Type B pancreatic cell (in vitro differentiated cells): ENCODE measurements at regions not wholly inside any gene's neighbourhood (a gene's known extent, or its start where the extent isn't known, plus 50 kb on each side); places are given as distances from the start of the nearest gene placed in this dataset.

ENCODE experiments used
- DNase-seq: peaks from one replicate; pipeline ENCODE4 v3.0.0; 2021; ENCODE audit warnings: mixed read lengths; ENCODE audit not compliant: unreplicated experiment; ENCODE audit errors: extremely low spot score
- H3K27ac Mint-ChIP-seq: 2 replicates; pipeline ENCODE4 v1.8.0; 2021; ENCODE audit warnings: mild to moderate bottlenecking, mixed read lengths
- H3K27me3 Mint-ChIP-seq: 2 replicates; pipeline ENCODE4 v1.8.0; 2021; ENCODE audit warnings: mixed read lengths
- H3K36me3 Mint-ChIP-seq: 2 replicates; pipeline ENCODE4 v1.8.0; 2021; ENCODE audit warnings: mixed read lengths
- H3K4me1 Mint-ChIP-seq: one replicate; pipeline ENCODE4 v1.8.0; 2021; ENCODE audit warnings: mixed read lengths; ENCODE audit not compliant: unreplicated experiment
- H3K4me3 Mint-ChIP-seq: 2 replicates; pipeline ENCODE4 v1.8.0; 2021; ENCODE audit warnings: mild to moderate bottlenecking, mixed read lengths
- H3K9me3 Mint-ChIP-seq: 2 replicates; pipeline ENCODE4 v1.8.0; 2021; ENCODE audit warnings: mixed read lengths
- TF ChIP-seq, protein P1 (sequence below): fragments of 200-600 bp; sonication (generic); conservative IDR thresholded peaks from 2 replicates; pipeline ENCODE4 v1.5.0; 2021; ENCODE audit warnings: antibody characterized with exemption, mild to moderate bottlenecking

DNA sequence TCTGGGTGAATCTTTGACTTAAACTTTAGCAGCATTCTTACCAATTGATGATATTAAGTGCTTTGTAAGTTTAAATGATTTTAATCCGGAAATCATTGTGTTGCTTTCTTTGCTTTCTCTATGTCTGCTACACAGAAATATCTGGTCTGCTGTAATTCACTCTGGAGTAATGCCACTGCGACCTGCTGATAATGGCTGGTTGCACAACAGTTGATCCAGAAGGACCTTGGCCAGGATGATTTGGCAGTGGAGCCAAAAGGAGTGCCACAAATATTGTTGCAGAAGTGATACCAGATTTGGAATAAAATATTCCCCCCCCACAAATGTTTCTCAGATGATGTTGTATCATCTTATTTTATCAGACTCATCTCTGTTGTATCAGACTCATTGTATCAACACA lies 2063.9 kb downstream of the MRPL39 start:
- no peak for DNase-seq
- Mint-ChIP-seq H3K36me3 (no peaks in the 10 kb centered on the region), H3K27ac (no peak overlapping the region), H3K4me3 (no peak overlapping the region), H3K4me1 (no peaks in the 10 kb centered on the region), H3K27me3 (no peaks in the 10 kb centered on the region), H3K9me3 (peaks cover 4% of the 10 kb centered on the region)
- TF ChIP-seq, protein P1, sequence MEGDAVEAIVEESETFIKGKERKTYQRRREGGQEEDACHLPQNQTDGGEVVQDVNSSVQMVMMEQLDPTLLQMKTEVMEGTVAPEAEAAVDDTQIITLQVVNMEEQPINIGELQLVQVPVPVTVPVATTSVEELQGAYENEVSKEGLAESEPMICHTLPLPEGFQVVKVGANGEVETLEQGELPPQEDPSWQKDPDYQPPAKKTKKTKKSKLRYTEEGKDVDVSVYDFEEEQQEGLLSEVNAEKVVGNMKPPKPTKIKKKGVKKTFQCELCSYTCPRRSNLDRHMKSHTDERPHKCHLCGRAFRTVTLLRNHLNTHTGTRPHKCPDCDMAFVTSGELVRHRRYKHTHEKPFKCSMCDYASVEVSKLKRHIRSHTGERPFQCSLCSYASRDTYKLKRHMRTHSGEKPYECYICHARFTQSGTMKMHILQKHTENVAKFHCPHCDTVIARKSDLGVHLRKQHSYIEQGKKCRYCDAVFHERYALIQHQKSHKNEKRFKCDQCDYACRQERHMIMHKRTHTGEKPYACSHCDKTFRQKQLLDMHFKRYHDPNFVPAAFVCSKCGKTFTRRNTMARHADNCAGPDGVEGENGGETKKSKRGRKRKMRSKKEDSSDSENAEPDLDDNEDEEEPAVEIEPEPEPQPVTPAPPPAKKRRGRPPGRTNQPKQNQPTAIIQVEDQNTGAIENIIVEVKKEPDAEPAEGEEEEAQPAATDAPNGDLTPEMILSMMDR = no peak

DNA sequence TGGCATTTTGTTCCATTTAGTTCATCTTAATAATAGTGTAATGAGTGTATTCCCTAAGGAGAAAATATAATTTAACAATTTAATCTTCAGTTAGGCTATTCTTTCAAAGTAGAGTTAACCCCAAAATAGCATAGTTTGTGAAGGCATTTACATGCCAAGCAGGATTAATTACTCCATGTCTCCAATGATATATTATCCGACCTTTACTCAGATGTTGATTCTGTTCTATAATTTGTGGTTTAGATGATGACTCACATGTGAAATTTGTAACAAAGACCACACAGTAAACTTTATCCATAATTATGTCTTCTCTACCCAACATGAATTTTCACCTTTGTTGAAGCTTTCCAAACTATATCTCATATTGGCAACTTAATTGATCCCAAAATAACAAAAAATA lies 2065.2 kb downstream of the MRPL39 start:
- Mint-ChIP-seq H3K9me3 (peaks cover 4% of the 10 kb centered on the region), H3K4me3 (no peak overlapping the region), H3K27me3 (no peaks in the 10 kb centered on the region), H3K27ac (no peak overlapping the region), H3K4me1 (no peaks in the 10 kb centered on the region), H3K36me3 (no peaks in the 10 kb centered on the region)
- TF ChIP-seq, protein P1 = no peak
- DNase-seq = no peak

DNA sequence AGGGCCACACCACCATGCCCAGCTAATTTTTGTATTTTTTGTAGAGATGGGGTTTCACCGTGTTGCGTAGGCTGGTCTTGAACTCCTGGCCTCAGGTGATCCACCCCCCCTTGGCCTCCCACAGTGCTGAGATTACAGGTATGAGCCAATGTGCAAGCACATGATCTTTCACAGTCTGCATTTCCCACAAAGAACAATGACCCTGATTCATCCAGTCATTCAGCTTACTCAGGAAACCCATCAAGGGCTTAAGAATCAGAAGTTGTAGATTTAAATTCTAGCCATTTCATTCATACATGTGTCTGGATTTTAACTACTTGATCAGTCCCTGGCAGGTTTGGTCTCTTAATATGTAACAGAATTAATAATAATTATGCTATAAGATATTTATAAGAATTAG lies 2065.7 kb downstream of the MRPL39 start:
- H3K4me1 Mint-ChIP-seq = no peaks in the 10 kb centered on the region
- no peak for DNase-seq
- H3K4me3 Mint-ChIP-seq = no peak overlapping the region
- no peaks in the 10 kb centered on the region for H3K27me3 Mint-ChIP-seq
- peaks cover 4% of the 10 kb centered on the region for H3K9me3 Mint-ChIP-seq
- TF ChIP-seq, protein P1 = no peak
- no peak overlapping the region for H3K27ac Mint-ChIP-seq
- no peaks in the 10 kb centered on the region for H3K36me3 Mint-ChIP-seq

DNA sequence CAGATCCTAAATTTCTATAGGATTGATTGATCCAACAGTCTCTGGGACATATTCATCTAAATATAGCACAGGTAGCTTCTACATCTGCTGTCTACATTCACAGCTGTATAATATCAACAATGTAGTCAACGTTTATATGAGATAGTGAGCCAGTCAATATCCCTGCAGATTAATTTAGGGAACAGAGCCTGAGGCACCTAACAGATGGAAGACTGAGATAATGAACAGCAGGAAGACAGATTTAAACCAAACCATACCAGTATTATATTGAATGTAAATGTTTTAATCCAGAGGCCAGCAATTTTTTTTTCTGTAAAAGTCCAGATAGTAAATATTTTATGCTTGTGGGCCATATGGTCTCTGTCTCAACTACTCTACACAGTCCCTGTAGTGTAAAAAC lies 2072.4 kb downstream of the MRPL39 start:
- no peak overlapping the region for H3K27ac Mint-ChIP-seq
- no peaks in the 10 kb centered on the region for H3K27me3 Mint-ChIP-seq
- no peak for DNase-seq
- H3K9me3 Mint-ChIP-seq = peaks cover 4% of the 10 kb centered on the region
- no peak overlapping the region for H3K4me3 Mint-ChIP-seq
- no peaks in the 10 kb centered on the region for H3K36me3 Mint-ChIP-seq
- TF ChIP-seq, protein P1 = no peak
- no peaks in the 10 kb centered on the region for H3K4me1 Mint-ChIP-seq

DNA sequence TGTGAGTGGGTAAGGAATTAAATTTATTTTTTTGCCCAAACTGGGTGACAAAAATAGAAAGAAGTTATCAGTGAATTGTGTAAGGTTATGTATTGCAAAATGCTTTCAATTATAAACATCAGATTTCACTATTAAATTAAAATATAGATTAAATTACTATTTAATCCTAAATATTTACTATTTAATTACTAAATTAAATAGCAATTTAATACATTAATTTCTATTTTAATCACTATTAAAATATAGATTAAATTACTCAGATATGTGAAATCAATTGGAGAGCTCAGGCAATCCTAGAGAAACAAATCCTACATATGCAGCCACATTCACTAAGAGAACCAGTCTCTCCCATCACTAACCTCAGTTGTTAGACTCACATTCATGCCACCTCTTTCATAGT lies 2075.8 kb downstream of the MRPL39 start:
- TF ChIP-seq, protein P1 = no peak
- H3K4me1 Mint-ChIP-seq = no peaks in the 10 kb centered on the region
- H3K36me3 Mint-ChIP-seq = no peaks in the 10 kb centered on the region
- H3K27ac Mint-ChIP-seq = no peak overlapping the region
- H3K9me3 Mint-ChIP-seq = no peaks in the 10 kb centered on the region
- H3K27me3 Mint-ChIP-seq = no peaks in the 10 kb centered on the region
- DNase-seq = no peak
- no peak overlapping the region for H3K4me3 Mint-ChIP-seq

DNA sequence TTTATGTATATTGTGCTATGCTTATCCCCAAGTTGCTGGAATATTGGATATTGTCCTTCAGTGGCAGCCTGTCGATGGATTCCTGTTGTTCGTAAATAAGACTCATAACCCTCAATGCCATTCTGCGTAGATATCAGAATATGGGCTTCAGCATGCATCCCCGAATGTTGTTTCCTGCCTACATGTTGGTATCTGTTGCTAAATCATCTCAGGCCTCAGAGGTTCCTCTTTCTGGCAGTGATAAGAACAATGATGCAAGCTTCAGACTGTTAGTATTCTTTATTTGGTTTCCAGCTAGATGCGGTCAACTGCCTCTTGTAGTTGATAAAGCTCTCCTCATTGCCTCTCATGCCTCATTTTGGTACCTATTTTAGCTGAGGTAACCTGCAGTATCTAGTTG lies 2082.6 kb downstream of the MRPL39 start:
- H3K36me3 Mint-ChIP-seq = no peaks in the 10 kb centered on the region
- no peak for DNase-seq
- H3K9me3 Mint-ChIP-seq = no peaks in the 10 kb centered on the region
- TF ChIP-seq, protein P1 = no peak
- no peak overlapping the region for H3K27ac Mint-ChIP-seq
- no peak overlapping the region for H3K4me3 Mint-ChIP-seq
- H3K4me1 Mint-ChIP-seq = no peaks in the 10 kb centered on the region
- H3K27me3 Mint-ChIP-seq = no peaks in the 10 kb centered on the region
